ENCODE measurements at regions not wholly inside any gene's neighbourhood (a gene's known extent, or its start where the extent isn't known, plus 50 kb on each side); places are given as distances from the start of the nearest gene placed in this dataset.

DNA sequence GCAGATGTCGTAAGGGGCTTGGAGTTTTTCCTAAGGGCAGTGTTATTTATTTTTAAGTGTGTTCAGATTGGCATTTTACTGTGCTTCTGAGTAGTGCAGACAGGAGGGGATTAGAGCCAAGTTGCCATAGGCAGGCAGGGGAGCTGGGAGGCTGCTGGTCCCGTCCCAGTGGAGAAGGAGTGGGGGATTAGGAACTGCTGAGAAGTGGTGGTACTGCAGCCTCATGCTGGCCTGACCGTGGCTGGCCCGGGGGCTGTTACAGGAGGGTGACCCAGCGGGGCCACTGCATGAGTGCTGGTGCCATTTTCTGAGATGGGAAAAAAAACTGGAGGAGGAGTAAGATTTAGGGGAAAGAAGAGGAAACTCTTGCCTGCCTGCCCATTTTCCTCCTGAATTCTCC is 52.3 kb upstream of the DLK1 start:
- CTCF ChIA-PET, result no interaction called here
- no peaks in the 10 kb centered on the region for H3K9me3 Mint-ChIP-seq

DNA sequence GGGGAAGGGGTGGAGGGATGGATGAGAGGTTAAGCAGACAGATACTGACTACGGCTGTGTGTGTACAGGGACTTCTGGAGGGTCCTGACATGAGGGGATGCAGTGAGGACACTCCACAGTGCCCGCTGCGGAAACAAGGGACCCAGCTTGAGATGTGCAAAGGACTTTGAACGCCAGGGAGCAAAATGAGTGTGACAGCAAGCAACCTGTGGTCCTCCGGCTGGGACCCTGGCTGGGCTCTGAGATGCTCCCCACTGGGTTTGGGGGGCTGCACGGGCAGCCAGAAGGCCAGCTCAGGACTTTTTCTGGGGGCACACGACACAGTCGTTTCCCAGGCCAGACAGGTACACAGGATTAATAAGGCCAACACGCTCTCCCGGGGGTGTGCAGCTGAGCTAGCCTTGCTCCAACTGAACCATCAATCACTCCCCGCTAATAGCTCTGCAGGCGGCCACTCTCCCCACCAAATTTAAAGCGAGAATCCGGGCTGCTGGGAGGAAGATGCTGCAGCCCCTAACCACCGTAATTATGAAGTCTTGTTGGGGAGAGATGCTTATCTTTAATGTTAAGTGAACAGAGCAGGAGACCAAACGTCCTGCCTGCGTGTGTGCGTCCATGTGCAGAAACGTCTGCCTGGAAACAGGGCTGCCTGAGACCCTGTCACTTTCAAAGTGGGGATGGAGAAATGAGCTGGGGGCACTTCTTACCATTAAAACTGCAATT is 51.6 kb upstream of the DLK1 start:
- no peak overlapping the region for H3K4me3 Mint-ChIP-seq
- no peaks in the 10 kb centered on the region for H3K9me3 Mint-ChIP-seq
- POLR2A ChIA-PET, result no interaction called here
- no peak for ATAC-seq
- no peak overlapping the region for H3K27ac Mint-ChIP-seq
- no peaks in the 10 kb centered on the region for H3K36me3 Mint-ChIP-seq (ENCODE audit: low read depth)
- intact Hi-C loops (cut with micrococcal nuclease), result no loop called here
- DNase-seq, result no peak
- H3K27me3 Mint-ChIP-seq, result peaks cover 29% of the 10 kb centered on the region
- CTCF ChIA-PET, result interaction anchor here (2.5 kb wide), 1 partner anchor 12 kb away, joined by 9 read pairs; no protein-coding TSS in a partner anchor
- no peaks in the 10 kb centered on the region for H3K4me1 Mint-ChIP-seq (ENCODE audit: low read depth)
- TF ChIP-seq CTCF (IDR thresholded peaks at IDR 0.05), result no peak

More for the DNA sequence above, 52.3 kb upstream of the DLK1 start:
- no peak for TF ChIP-seq CTCF (IDR thresholded peaks at IDR 0.05)
- ATAC-seq, result no peak
- Mint-ChIP-seq H3K27ac (no peak overlapping the region), H3K27me3 (peaks cover 33% of the 10 kb centered on the region), H3K4me1 (ENCODE audit: low read depth) (no peaks in the 10 kb centered on the region), H3K36me3 (ENCODE audit: low read depth) (no peaks in the 10 kb centered on the region), H3K4me3 (no peak overlapping the region)
- no peak for DNase-seq
- POLR2A ChIA-PET, result no interaction called here
- intact Hi-C loops (cut with micrococcal nuclease), result no loop called here

GRCh38 chr14:100675699-100676684 is 50.7 kb upstream of the DLK1 start:
- no peak overlapping the region for H3K27ac Mint-ChIP-seq
- intact Hi-C loops (cut with micrococcal nuclease), result no loop called here
- H3K36me3 Mint-ChIP-seq (ENCODE audit: low read depth), result no peaks in the 10 kb centered on the region
- no peak overlapping the region for H3K4me3 Mint-ChIP-seq
- DNase-seq (no peak), ATAC-seq (no peak)
- ChIA-PET POLR2A (no interaction called here), CTCF (interaction anchor here (2.5 to 2.9 kb wide), 2 partner anchors 13 to 22 kb away, joined by 6 to 9 read pairs; no protein-coding TSS in a partner anchor)
- no peaks in the 10 kb centered on the region for H3K4me1 Mint-ChIP-seq (ENCODE audit: low read depth)
- no peak for TF ChIP-seq CTCF (IDR thresholded peaks at IDR 0.05)
- no peaks in the 10 kb centered on the region for H3K9me3 Mint-ChIP-seq
- peaks cover 28% of the 10 kb centered on the region for H3K27me3 Mint-ChIP-seq

All from activated CD8-positive, alpha-beta T cell treated with anti-CD3 and anti-CD28 coated beads for 36 hours (primary cell).